ENCODE measurements at regions not wholly inside any gene's neighbourhood (a gene's known extent, or its start where the extent isn't known, plus 50 kb on each side); places are given as distances from the start of the nearest gene placed in this dataset.

DNA sequence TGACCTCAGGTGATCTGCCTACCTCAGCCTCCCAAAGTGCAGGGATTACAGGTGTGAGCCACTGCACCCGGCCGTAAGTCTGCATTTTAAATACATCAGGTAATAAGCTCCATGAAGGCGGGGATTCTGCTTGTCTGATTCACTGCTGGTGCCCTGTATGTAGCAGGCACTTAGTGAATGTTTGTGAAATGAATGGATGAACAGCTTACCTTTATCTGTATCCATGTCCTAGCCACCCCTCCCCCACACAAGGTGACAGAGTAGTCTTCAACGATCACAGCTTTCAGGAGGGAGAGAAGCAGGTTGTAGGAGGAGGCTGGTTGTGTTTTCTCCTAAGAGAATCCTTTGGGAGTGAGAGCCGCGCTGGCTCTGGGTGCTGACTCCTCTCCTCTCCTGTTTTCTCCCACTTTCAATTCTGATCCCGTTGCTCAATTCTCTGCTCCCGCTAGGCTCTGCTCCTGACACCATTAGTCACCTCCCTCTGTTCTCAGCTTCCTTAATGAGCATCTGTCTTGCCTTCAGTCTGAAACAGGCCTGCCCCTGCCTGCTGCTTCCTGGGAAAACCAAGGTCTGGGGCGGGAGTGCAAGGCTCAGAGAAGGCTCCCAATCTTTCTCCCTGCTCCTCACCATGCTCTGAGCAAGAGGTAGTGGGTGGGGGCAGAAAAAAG is 88.8 kb upstream of the CTNNA1 start:
- DNase-seq: peak; percentile 6 to 40

DNA sequence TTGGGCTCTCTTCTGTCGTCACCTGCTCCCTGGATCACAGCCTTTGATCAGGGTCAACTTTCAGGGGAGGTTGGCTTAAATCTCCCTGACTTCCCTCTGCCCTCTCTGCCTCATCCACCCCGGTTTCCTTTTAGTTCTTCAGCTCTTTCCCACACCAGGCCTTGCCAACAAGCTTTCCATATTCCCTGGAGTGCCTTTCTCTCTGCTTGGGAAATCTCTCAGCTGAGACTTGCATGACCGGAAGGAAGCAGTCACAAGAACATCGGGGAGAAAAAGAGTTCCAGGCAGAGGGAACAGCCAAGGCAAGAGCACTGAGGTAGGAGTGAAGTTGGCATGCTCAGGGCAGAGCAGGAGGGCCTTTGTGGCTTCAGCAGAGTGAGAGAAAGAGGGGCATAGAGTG is 88.4 kb upstream of the HSPA9 start:
- DNase-seq: no peak

DNA sequence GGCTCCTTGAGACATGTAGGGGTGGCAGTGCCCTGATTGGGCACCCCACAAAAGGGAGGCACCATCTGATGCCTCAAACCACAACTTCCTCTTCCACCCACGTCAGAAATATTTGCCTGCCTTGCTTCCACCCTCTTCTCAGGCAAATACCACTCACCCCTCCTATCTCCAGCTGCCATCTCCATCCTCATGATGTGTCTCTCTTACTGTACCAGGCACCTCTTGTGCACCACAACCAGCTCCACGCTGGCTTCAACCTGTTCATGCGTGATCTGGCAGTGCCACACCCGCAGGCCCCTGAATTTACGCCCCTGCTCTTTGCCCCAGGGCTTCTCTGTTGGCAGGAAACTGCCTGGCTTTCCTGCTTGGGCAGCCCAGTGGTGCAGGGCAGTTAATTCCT is 87.8 kb upstream of the HSPA9 start:
- DNase-seq: peak; percentile 74 to 78

DNA sequence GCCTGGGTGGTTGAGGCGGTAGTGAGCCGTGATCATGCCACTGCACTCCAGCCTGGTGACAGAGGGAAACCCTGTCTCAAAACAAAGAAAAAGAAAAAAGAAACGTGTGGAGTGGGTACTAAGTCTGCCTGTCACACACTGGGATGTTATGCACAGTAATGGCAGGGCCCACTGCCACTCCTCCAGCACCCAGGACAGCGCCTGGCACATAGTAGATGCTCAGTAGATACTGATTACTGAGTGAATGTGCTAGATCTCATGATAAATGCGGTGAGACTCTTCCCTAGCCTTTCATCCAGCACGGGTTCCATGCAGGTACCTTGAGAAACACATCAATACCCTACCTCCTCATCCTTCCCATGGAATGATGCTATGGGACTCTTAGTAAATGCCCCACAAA is 87.4 kb upstream of the HSPA9 start:
- peak; percentile 23 to 28 for DNase-seq

DNA sequence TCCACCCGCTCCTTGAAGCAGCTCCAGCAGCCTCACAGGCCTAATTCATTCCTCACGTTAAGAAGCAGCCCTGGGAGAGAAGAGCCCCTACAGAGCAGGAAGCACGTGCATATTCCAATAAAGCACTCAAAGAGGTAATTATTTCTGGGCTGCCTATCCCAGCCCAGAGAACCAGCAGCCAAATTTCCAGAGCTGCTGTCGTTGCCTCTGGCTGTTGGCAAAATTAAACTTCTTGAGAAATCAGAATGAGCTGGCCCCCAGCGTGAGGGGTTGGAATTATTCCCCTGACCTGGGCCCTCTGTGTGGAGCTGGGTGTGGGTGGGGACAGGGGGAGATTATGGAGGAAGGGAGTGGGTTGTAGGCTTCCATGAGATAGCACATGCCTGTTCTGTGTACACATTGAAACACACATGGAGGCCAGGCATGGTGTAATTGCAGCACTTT is 86.8 kb upstream of the HSPA9 start:
- no peak for DNase-seq

DNA sequence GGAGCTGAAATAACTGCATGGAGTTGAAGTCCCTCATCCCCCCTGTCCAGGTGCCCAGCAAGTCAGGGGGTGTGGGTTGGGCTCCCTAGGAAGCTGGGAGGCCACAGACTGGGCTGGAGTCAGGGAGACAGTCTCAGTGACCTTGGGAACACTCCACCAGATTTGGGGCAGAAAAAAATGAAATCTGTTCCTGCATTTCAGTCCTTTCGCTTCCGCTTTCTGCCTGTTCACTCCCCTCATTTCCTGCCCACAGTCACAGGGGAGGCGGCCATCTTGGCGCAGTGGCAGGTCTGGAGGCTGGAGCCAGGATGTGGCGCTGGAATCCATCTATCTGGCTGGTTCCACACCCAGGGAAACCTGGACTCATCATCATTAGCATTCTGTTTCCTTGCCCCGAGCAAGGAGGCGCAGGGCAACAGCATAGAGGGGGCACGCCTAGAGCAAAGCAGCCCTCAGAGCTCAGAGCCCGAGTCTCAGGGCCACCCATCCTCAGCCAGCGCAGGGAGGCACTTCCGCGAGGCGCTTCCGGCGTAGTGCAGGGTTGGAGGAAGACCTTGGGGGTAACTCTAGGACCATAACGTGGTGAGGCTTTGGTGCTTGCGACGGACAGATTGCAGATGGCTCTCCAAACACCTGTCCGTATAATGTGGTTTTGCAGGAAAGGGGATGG is 86.2 kb upstream of the HSPA9 start:
- DNase-seq: peak; percentile 50 to 62

DNA sequence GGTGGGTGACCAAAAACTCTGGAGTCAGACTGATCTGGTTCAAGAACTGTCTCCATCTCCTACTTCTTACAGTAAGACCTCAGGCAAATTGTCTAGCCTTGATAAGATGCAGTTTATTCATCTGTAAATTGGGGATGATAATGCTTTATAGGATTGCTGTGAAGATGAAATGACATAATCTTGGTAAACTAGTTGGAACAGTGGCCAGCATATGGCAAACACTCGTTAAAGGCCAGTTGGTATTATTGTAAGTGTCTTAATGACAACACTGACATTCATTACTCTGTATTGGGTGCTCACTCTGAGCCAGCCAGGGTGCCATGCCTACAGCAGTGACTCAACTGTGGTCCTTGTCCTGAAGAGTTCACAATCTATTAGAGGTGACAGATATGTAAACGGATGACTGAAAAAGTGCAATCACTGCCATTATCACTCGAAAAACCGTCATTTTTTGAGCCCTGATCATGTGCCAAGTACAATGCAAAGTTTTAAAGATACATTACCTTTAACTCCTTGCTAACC is 84.9 kb upstream of the HSPA9 start:
- no peak for DNase-seq

DNA sequence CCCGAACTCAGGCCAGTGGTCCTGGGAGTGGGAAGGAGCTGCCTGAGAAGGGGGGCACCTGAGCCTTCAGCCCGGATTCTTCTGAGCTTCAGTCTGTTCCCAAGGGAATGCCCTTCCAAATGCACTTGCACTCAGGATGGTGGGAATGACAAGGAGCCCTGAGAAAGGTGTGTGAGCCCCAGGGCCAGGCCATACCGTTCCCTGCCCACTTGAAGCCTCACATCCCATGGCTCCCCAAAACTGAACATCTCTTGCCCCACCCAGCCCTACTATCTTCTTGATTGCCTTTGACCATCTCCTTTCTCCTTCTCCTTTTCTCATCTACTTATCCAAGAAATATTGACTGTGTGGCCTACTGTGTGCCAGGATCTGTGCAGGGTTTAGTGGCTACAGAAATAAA is 84.4 kb upstream of the HSPA9 start:
- no peak for DNase-seq

DNA sequence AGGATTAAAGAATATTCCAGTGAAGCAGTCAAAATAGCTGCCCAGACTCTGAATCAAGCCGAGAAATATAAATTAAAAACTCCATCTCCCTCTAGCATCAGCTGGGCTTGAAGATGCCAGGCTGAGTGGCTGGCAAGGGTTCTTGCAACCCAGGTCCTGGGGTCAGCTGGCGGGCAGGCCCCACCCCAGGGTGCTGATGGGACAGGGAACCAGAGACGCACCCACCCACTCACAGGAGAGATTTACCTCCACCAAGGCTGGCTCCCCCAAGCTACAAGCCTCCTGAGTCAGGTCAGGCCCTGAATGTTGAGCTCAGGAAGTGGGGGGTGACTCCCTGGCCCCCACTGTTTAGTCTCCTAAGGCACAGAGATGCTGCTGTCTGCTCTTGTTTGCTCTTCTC is 83.9 kb upstream of the HSPA9 start:
- DNase-seq: no peak

DNA sequence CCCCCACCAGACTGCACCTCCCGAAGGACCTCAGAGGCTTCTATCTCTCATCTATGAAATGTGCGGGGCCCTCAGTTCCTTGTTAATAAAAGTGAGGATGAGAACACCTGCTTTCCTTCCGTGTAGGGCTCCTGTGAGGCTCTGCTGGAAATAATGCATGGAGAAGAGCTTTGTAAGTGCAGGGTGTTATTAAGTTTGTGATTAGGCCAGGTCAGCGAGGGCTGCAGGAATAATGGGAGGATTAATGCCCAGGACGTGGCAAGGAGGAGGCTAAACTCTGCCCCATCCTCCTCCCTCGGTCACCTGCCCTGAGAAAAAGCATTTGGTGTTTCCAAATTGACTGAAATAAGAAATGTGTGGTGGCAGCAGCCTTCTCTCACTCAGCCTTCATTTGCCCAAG is 83.5 kb upstream of the HSPA9 start:
- no peak for DNase-seq

DNA sequence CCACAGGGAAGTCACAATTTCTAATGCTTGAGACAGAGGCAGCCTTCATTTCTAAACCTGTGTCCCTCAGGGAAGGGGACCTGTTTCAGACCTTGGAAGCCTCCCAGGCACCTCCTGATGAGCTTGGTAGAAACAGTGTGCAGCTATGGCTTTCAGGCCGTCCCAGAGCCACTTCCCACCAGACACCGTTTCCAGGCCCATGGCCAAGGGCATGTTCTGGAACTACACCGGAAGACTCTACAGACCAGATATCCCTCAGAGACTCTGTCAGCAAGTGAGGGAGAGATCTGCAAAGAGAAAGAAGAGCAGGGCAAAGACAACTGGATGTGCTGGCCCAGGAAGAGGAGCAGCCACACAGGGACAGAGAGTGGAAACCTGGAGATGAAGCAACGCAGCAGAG is 82.2 kb upstream of the HSPA9 start:
- DNase-seq: no peak

DNA sequence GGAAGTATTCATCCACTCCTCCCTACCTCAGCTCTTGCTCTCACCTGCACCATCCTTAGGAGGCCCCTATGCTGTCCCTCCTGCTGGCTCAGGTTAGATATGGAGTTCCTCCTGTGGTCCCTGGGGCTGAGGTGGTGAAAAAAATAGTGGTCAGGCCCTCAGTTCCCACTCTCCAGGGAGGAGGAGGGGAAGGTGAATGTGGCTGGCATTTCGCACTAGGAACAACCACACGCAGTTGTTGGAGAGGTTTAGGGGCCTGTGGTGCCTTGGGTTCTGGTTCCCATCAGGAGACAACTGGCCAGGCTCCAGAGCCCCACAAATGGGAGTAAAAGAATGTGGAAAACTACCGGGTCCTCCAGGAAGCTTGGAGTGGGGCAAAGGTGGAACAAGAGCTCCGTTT is 81.7 kb upstream of the HSPA9 start:
- no peak for DNase-seq

DNA sequence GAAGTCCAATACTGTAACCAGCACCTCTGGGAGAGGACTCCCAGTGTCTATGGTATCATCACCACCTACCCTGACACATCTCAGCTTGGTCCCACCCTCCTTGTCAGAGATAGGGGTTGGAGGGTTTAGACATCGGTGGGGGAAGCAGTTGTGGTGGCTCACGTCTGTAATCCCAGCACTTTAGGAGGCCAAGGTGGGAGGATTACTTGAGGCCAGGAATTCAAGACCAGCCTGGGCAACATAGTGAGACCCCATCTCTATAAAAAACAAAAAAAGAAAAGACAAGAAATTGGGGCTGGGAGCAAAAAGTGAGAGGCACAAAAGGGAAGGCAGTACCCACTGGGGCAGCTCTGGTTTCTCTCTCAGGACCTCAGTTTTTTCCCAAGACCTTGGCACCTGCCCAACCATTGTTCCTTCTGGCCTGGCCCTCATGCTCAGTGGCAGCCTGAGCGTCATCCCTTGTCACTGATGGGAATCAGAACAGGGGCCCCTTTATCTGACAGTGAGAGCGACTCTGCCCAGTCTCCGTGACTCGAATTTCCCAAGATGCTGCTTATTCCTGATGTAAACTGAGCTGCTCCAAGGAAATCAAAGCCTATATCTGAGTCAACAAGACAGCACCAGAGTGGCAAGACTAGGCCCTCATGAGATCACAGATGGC is 80.5 kb upstream of the HSPA9 start:
- no peak for DNase-seq

DNA sequence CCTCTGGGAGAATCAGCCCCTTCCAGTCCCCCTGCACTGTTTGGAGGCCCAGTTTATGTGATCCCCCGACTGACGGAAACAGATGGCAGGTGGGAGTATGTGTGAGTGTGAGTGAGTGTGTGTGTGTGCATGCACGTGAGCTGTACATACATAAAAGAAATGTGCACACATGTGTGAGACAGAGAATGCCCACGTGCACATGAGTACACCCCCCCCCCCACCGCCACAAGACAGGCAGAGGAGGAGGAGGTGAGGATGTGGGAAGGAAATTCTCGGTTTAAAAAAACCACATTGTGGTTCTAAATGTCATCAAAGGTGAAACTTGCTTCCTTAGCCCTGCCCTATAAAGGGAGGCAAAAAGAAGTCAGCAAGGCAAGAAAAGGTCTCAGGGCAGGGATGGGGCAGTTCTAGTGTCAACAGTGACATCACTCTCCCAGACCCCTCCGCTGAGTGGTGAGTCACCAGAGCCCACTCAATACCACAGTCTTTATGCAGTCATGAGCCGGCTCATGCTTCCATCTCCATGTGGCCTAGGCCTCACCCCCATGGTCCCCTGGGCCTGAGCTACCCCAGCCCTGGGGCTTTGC is 79.2 kb upstream of the HSPA9 start:
- DNase-seq: peak in 1 of 2 donors; percentile 10

DNA sequence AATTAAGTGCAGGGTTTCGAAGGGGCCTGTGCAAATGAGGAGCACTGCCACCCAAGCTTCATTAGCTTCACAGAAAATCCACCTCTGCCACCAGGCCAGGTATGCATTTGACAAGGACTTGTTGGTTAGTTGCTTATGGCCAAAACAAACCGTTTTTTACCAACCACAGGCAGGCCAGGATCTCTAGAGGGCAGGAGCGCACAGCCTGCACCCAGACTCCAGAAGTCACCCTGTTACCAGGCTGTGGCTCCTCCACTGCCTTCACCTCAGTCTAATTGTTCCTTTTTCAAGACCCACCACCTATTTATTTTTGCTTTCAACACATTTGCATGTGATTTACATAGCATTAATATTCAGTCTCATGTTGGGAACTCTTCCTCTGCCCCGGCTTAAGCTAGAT is 78.3 kb upstream of the HSPA9 start:
- no peak for DNase-seq

DNA sequence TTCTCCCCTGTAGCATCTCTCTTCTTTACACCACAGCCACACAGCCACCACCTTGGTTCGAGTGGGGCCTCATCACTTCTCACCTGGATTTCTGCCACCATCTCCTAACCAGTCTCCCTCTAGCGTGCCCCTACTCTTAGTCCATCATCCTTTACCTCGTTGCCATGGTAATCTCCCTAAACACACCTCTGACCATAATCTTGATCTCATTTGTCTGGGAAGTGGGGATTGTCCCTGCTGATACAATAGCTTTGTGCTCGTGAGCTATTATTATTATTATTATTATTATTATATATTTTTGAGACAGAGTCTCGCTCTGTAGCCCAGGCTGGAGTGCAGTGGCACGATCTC is 76.5 kb upstream of the HSPA9 start:
- DNase-seq: no peak

DNA sequence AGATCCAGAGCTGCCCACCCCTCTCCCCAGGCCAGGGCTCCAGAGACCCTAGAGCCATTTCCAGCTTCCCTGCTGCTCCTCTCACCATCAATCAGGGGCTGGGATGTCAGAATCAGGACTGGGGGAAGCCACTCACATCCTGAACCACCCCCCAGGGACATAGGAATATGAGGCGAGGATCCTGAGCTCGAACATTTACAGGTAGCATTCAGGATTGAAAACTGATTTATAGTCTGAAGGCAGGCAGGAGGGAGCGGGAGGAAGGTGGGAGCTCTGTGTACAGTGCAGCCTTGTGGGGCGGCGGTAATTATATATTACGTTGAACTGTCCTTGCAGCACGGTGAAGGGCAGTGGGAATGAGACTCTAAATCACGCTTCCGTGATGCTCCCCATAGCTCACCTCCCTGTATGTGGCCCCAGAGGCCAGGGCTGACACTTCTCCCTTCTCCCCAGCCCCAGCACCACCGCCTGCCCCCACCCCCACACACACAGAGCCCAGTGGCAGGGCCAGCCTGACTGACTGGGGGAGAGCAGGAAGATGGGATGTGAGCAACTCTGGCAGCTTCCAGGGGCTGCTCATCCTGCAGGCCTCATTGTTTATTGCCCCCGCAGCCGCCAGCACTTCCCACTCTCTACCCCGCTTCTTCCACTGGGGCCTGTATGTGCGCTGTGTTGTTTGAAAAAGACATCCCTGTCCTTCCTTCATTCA is 76.0 kb upstream of the HSPA9 start:
- no peak for DNase-seq

DNA sequence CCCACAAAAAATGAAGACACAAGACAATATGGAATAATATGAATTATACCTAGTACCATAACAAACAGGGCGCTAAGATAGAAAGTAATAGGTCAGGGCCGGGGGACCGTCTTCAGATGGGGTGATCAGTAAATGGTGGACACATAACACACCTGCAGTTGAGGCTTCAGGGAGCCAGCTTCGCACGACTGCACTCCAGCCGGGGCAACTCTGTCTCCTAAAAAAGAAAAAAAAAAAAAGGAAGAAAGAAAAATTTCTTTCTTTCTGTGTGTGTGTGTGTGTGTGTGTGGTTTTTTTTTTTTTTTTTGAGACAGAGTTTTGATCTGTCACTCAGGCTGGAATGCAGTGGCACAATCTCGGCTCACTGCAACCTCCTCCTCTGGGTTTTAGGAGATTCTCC is 75.0 kb upstream of the HSPA9 start:
- no peak for DNase-seq

DNA sequence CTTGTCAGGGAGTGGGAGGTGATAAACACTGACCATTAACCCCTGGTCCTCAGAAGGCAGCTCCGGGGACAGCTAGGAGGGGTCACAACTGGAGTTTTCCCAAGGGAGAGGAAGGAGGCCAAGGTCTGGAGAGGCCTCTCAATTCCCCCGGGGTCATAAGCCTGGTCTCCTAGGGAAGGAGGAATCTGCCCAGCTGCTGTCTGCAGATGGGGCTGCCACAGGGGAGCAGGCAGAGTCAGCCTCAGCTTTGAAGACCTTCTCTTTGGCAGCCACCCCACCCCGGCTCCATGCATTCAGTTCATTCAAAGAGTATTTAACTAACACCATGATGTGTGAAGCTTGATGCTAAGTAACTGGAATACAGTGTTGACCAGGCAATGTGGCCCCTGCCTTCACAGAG is 74.6 kb upstream of the HSPA9 start:
- no peak for DNase-seq

DNA sequence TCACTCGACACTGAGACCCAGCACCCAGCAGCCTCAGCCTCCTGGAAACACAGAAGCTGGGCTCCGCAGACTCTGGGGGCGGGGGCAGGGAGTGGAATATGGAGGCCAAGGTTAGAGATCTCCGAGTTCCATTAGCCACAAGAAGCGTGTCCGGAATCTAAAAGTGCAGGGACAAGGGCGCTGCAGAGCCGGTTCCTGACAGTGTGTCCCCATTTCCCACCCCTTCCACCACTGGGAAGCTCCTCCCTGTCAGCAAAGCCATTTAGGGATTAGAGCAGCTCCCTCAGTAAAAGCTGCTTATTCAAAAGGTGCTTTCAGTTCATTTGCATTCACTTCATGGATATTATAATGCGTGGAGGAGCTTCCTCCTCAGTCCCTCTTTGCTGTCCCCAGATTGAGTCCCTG is 74.1 kb upstream of the HSPA9 start:
- no peak for DNase-seq

DNA sequence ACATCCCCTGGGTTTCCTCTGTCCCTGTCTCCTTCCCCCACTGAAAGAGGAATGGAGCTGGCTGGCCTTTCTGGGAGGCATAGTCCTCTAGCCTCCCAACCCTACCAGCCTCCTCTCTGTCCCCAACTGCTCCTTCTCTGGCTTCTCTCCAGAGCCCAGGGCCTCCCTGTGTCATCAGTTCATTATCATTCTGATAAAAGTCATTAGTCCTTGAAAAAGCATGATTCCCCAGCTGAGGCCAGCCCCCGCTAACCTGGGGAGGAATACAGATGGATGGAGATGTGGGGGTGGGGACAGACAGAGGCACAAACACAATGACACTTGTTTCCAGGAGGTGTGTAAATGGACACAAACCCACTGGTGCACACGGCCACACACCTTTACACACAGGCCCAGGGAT is 73.6 kb upstream of the HSPA9 start:
- DNase-seq: no peak

DNA sequence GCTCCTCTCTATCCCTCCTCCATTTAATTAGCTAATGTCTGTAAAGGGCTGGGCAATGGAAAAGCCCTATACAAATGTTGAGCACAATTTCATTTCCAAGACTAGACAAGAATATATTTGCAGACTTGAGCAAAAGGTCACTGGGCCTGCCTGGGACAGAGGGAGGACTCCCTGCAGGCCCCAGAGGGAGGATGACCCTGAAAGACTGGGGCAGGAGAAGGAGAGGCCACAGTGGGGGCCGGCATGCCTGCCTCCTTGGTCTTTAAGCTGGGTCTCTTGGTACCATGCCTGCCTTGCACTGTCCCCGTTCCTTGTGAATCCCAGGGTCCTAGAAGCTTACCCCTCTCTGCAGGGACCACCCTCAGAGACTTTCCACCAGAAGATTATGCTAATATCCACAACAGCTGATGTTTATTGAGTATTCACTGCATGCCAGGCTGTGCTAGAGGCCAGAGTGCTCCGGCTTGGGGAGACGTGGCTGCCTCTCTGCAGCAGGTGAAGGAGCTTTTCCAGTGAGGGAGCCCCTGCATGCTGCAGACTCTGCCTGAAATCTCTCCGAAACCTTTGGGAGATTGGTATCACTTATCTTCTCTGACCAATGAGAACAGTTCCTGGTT is 72.7 kb upstream of the HSPA9 start:
- DNase-seq: no peak
